ES-I3 (cell line): ENCODE measurements at regions not wholly inside any gene's neighbourhood (a gene's known extent, or its start where the extent isn't known, plus 50 kb on each side); places are given as distances from the start of the nearest gene placed in this dataset.

Experiments
- H3K36me3 ChIP-seq: 2 replicates; pipeline ENCODE4 v1.6.1; 2013; ENCODE audit warnings: mild to moderate bottlenecking, low read length, control low read depth, moderate library complexity; ENCODE audit not compliant: insufficient read depth
- H3K4me1 ChIP-seq: 2 replicates; pipeline ENCODE4 v1.6.1; 2013; ENCODE audit warnings: mild to moderate bottlenecking, control low read depth, low read length; ENCODE audit not compliant: insufficient read depth
- H3K9ac ChIP-seq: 2 replicates; pipeline ENCODE4 v1.6.1; 2013; ENCODE audit warnings: low read depth, mild to moderate bottlenecking, low read length, moderate library complexity
- H3K9me3 ChIP-seq: 2 replicates; pipeline ENCODE4 v1.6.1; 2013; ENCODE audit warnings: mild to moderate bottlenecking, low read length, moderate library complexity; ENCODE audit not compliant: control insufficient read depth, insufficient read depth

DNA sequence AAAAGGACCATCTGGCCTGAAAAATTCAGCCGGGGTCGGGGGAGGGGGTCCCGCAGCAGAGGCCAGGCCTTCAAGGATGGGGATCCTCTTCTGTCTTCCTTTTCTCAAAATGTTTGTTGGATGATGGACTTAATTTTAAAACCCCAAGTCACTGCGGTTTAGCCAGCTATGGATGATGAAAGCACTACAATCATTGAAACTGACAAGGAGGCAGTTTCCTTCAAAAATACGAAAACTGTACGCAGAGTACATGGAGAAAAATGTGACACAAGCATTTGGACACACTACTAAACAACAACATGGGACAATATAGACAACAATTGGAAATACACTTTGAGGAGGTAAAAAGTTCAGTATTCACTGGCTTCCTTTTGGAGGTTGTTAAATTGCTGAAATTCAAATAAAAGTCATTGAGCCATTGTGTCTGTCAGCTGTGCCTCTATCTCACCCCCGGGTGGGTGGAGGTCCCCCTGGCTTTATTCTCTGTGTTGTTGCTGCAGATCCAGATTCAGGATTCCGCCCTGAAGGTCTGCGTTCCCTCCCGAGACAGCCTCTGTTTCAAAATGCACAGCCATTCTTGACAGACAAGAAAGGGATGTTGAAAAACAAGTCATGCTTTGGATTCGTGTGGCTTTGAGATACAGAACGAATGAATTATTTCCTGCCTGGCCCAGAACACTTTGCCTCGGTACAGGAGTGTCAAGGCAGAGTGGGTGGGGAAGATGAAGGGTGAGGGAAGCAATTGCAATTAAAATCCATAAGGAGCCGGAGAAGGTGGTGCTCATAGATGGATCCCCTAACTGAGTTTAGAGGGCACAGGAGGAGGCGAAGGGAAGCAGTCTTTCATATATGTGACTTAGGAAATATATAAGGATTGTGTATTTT, 118.2 kb downstream of the TTLL2 start:
- Histone ChIP-seq H3K36me3 (no peaks in the 10 kb centered on the region), H3K4me1 (peaks cover 39% of the 10 kb centered on the region), H3K9ac (no peak overlapping the region), H3K9me3 (no peaks in the 10 kb centered on the region)

DNA sequence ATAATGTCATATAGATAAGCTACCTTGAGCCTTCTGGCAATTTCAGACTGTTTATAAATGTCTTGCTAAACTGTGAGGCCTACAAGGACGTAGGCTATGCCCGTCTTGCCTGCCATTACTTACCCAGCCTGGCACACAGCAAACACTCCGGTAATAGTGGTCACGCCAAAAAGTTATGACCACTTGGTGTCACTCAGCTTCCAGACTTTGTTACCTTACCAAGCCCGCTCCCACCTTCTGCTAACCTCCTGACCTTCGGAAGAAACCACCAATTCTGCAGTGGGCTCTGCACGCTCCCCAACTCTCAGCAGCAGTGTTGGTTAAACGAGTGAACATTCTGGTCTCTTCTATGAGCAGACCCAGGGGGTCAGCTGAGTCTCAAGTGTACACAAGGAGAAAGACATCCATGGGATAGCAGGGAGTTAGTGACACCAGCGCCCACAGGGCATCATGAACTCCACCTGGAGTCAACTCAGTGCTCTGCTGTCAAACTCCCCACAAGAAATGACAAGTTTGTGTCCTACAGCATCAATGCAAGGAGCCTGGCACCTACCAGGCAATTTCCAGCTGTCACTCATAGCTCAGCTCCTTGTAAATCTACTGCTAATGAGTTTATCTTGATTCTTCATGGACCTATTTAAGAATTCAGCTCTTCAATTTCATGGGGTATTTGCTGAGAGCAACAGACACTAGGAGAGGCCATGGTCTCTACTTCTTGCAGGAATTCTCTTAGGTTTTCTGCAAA, 119.9 kb downstream of the TTLL2 start:
- peaks cover 39% of the 10 kb centered on the region for H3K4me1 ChIP-seq
- H3K36me3 ChIP-seq = no peaks in the 10 kb centered on the region
- H3K9me3 ChIP-seq = no peaks in the 10 kb centered on the region

GRCh38 chr6:167445568-167445967, 120.7 kb downstream of the TTLL2 start:
- H3K9me3 ChIP-seq = no peaks in the 10 kb centered on the region
- no peaks in the 10 kb centered on the region for H3K36me3 ChIP-seq
- H3K4me1 ChIP-seq = peaks cover 35% of the 10 kb centered on the region
- no peak overlapping the region for H3K9ac ChIP-seq

More for the DNA sequence above, 119.9 kb downstream of the TTLL2 start:
- no peak overlapping the region for H3K9ac ChIP-seq

DNA sequence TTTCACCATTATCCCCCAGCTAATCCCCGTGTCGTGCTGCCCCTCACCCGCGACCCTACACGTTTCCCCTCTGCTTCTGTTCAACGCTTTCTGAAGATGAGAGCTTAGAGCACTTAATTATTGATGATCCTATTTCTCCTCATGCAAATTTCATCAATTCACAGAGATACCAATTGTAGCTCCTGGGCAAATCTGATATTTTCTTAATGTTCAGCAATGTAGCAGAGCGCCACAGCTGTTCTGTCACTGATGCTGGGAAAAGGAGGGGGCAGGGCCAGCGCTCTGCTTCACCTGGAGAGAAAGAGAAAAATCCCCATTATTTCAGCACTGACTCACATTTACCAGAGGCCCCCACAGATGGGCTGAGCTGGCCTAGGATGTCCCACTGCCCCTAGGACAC, 121.2 kb downstream of the TTLL2 start:
- H3K4me1 ChIP-seq = peaks cover 33% of the 10 kb centered on the region
- no peak overlapping the region for H3K9ac ChIP-seq
- H3K9me3 ChIP-seq = no peaks in the 10 kb centered on the region
- H3K36me3 ChIP-seq = no peaks in the 10 kb centered on the region

DNA sequence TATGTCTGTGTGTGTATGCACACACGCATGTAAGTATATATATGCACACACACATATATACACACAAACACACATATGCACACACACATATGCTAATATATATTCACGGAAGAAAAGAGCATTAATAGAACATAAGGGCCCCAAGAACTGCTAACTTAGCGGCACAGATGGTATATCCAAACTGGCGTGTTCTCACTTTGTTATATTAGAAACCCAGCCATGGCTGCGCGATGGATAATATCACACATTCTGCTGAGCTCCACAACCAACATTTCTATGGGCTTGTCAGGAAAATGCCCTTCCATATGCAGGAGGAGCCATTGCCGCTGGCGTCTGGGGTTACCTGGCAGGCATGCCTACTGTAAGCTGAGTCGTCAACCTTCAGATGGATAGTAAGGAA, 122.1 kb downstream of the TTLL2 start:
- Histone ChIP-seq H3K9ac (no peak overlapping the region), H3K36me3 (no peaks in the 10 kb centered on the region), H3K4me1 (peaks cover 30% of the 10 kb centered on the region), H3K9me3 (no peaks in the 10 kb centered on the region)

DNA sequence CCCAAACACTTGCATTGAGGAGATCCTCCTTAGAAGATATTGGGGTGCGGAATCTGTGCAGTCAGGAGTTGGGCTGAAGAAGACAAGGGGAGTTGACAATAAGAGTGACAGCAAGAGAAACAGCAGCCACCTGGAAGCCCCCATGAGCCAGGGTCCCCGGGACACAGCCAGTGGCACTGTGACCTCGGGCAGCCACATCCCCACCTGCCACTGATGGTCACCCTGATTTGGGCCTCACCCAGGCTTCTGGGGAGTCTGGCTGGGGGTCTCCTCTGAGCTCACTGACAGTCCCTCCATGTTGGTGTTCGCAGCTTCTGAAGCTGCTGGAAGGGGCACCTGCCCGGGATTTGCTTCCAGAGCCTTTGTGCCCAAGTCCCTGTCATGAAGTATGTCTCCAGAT, 123.5 kb downstream of the TTLL2 start:
- Histone ChIP-seq H3K9ac (no peak overlapping the region), H3K36me3 (no peaks in the 10 kb centered on the region), H3K4me1 (peaks cover 21% of the 10 kb centered on the region), H3K9me3 (no peaks in the 10 kb centered on the region)

- no peak overlapping the region for H3K9ac ChIP-seq
- H3K36me3 ChIP-seq = no peaks in the 10 kb centered on the region
- peaks cover 14% of the 10 kb centered on the region for H3K4me1 ChIP-seq
- no peaks in the 10 kb centered on the region for H3K9me3 ChIP-seq
Measured at GRCh38 chr6:167449094-167449861, 124.4 kb downstream of the TTLL2 start.

- Histone ChIP-seq H3K36me3 (no peaks in the 10 kb centered on the region), H3K4me1 (peaks cover 14% of the 10 kb centered on the region), H3K9me3 (no peaks in the 10 kb centered on the region), H3K9ac (no peak overlapping the region)
Measured at GRCh38 chr6:167450626-167451025, 125.7 kb downstream of the TTLL2 start.

DNA sequence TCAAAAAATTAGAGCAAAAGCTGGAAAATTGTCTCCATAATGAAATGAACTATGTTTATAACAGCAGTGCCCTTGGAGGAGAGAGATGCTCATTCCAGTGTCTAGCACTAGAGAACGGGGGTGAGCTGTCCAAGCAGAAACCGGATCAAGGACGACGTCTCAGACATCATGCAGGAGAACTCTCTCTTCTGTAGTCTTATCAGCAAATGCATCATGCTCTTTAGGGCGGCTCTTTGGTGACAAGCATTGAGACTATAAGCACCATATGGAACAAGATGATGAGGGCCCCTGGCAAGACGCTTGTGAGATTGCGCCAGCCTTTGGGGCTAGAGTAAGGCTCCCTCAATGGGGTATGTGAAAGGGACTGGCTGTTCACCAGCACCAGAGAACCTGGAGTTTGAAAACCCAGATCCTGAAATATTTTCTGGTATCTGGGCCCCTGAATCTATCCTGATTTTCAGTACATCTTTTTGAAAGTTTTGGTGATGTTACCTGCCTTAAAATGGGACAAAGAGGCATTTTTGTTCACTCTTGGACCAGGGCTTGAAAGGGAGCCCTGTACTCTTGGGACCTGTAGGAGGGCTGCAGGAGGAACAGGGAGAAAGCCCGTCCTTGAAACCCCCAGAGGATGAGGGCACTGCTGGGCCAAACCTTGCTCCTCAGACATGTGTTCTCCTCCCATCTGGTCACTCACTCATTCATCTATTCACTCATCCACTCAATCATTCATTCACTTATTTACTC, 127.6 kb downstream of the TTLL2 start:
- no peaks in the 10 kb centered on the region for H3K36me3 ChIP-seq
- no peaks in the 10 kb centered on the region for H3K9me3 ChIP-seq
- H3K4me1 ChIP-seq = no peaks in the 10 kb centered on the region; the same call in 1 of the 2 replicates
- H3K9ac ChIP-seq = no peak overlapping the region

DNA sequence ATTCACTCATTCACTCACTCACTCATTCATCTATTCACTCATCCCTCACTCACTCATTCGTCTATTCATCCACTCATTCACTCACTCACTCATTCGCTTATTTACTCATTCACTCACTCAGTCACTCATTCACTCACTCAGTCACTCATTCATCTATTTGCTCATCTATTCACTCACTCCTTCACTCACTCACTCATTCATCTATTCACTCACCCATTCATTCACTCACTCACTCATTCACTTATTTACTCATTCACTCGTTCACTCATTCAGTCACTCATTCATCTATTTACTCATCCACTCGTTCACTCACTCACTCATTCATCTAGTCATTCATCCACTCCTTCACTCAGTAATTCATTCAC, 128.2 kb downstream of the TTLL2 start:
- Histone ChIP-seq H3K9me3 (no peaks in the 10 kb centered on the region), H3K4me1 (peaks cover 5% of the 10 kb centered on the region), H3K36me3 (no peaks in the 10 kb centered on the region), H3K9ac (no peak overlapping the region)

GRCh38 chr6:167454003-167454402, 129.1 kb downstream of the TTLL2 start:
- Histone ChIP-seq H3K36me3 (no peaks in the 10 kb centered on the region), H3K9me3 (no peaks in the 10 kb centered on the region), H3K4me1 (peaks cover 6% of the 10 kb centered on the region), H3K9ac (no peak overlapping the region)

- Histone ChIP-seq H3K9ac (no peak overlapping the region), H3K36me3 (no peaks in the 10 kb centered on the region), H3K9me3 (no peaks in the 10 kb centered on the region), H3K4me1 (peaks cover 6% of the 10 kb centered on the region)
Measured at GRCh38 chr6:167455371-167455770, 130.5 kb downstream of the TTLL2 start.

- no peak overlapping the region for H3K9ac ChIP-seq
- H3K9me3 ChIP-seq = no peaks in the 10 kb centered on the region
- H3K4me1 ChIP-seq = peaks cover 4% of the 10 kb centered on the region; the same call in 1 of the 2 replicates
- no peaks in the 10 kb centered on the region for H3K36me3 ChIP-seq
Measured at GRCh38 chr6:167462514-167463312, 137.8 kb downstream of the TTLL2 start.
